GM21737 (cell line): ENCODE measurements at regions not wholly inside any gene's neighbourhood (a gene's known extent, or its start where the extent isn't known, plus 50 kb on each side); places are given as distances from the start of the nearest gene placed in this dataset.

ENCODE experiments used
- ATAC-seq: cut with Tn5 transposase; IDR thresholded peaks from one replicate; pipeline ENCODE4 v1.9.1; 2021; ENCODE audit warnings: mild to moderate bottlenecking, moderate library complexity; ENCODE audit not compliant: unreplicated experiment

GRCh38 chr7:142418326-142418725 lies 160.5 kb upstream of the PRSS58 start:
- no peak for ATAC-seq

GRCh38 chr7:142414915-142415314 lies 157.1 kb upstream of the PRSS58 start:
- ATAC-seq = no peak

- peak; percentile 76 for ATAC-seq
These were observed 156.3 kb upstream of the PRSS58 start for GRCh38 chr7:142414135-142414534.

- no peak for ATAC-seq
These were observed 155.6 kb upstream of the PRSS58 start for GRCh38 chr7:142413280-142414000.

- peak; percentile 83 for ATAC-seq
These were observed 154.8 kb upstream of the PRSS58 start for GRCh38 chr7:142412551-142413193.

GRCh38 chr7:142409471-142409870 lies 151.6 kb upstream of the PRSS58 start:
- no peak for ATAC-seq

GRCh38 chr7:142408794-142409193 lies 150.9 kb upstream of the PRSS58 start:
- ATAC-seq = no peak

- ATAC-seq = no peak
These were observed 150.2 kb upstream of the PRSS58 start for GRCh38 chr7:142407939-142408570.

GRCh38 chr7:142405122-142405765 lies 147.4 kb upstream of the PRSS58 start:
- no peak for ATAC-seq

- no peak for ATAC-seq
These were observed 144.1 kb upstream of the PRSS58 start for GRCh38 chr7:142401951-142402350.

- ATAC-seq = no peak
These were observed 142.2 kb upstream of the PRSS58 start for GRCh38 chr7:142400042-142400533.

- no peak for ATAC-seq
These were observed 133.5 kb upstream of the PRSS58 start for GRCh38 chr7:142391191-142391992.

GRCh38 chr7:142389544-142389943 lies 131.7 kb upstream of the PRSS58 start:
- ATAC-seq = no peak

- peak; percentile 61 for ATAC-seq
These were observed 127.9 kb upstream of the PRSS58 start for GRCh38 chr7:142385491-142386340.

- ATAC-seq = no peak
These were observed 126.7 kb upstream of the PRSS58 start for GRCh38 chr7:142384493-142384922.

GRCh38 chr7:142383841-142384492 lies 126.1 kb upstream of the PRSS58 start:
- ATAC-seq = no peak

GRCh38 chr7:142381727-142382390 lies 124.0 kb upstream of the PRSS58 start:
- ATAC-seq = no peak

GRCh38 chr7:142380069-142380468 lies 122.2 kb upstream of the PRSS58 start:
- ATAC-seq = no peak
